DLD1 (cell line): ENCODE measurements at regions not wholly inside any gene's neighbourhood (a gene's known extent, or its start where the extent isn't known, plus 50 kb on each side); places are given as distances from the start of the nearest gene placed in this dataset.
"Not testable (repeated sequence)": the region's sequence is repeated elsewhere in the genome, so short reads cannot be mapped to it uniquely, and the experiment has no call there.

Experiments
- in situ Hi-C: cut with HindIII; loops from 2 replicates; pipeline ENCODE4 v1.10.0; 2017; ENCODE audit warnings: low sequenced_read_pairs

DNA sequence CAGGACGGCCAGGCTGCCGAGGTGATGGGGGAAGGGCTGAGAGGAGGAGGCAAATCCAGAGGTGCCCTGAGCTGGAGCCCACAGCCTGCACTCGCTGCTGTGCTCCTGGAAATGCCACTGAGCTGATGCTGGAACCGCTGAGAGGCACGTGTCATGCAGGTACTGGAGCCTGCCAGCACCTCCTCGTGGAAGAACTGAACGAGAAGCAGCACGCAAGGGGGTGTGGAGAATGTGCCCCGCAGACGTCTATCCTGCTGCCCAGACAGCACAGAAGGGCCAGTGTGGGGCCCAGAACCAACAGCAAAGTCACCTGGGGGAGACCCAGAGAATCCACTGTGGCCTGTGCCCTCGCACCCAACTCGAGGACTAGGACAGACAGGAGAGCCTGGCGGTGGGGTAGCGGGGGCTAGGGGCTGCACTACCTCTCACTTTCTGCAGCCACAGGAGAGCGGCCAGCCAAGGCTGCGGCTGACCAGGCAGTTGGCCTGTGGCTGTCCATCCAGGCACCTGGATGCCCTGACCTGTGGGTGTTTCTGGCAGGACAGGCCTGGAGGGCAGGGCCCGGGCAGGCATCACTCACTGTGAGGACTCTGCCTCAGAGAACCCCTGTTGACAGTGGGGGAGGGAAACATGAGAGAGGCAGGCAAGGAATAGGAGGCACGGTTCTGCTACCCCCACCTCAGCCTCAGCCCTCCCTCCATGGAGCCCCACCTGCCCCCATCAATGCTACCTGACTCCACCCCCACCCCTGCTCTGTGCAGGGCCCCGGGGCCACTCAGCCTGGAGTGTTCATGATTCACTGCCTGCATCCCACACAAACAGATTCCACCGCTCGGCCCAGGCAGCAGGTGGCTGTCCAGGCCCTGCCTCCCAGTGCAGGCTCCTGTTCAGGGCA is 213.1 kb downstream of the TBC1D2B start:
- in situ Hi-C loops, result no loop called here

DNA sequence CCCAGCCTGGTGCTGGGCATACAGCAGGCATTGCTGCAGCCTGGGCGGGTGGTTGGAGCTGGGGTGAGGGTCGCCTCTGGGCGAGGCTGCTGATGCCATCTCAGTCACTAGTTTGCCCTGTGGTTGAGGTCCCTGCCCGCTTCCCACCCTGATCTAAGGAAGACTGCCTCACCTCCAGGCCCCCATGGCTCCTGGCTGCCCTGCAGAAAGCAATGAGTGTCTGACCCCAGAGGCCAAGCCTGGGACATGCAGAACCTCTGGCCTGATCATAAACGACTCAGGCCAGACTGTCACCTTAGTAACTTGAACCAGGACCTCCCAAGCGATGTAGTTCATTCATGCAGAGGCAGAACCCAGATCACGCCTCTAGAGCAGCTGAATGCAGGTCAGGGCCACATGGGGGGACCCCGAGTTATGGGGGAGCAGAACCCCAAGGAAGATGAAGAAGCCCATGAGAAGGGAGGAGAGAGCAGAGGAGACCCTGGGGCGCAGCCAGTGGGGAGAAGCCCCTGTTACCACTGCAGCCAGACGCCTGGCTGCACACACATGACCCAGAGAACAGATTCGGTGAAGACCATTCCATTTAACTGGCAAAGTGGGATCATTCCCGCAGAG is 213.9 kb downstream of the TBC1D2B start:
- in situ Hi-C loops, result no loop called here

DNA sequence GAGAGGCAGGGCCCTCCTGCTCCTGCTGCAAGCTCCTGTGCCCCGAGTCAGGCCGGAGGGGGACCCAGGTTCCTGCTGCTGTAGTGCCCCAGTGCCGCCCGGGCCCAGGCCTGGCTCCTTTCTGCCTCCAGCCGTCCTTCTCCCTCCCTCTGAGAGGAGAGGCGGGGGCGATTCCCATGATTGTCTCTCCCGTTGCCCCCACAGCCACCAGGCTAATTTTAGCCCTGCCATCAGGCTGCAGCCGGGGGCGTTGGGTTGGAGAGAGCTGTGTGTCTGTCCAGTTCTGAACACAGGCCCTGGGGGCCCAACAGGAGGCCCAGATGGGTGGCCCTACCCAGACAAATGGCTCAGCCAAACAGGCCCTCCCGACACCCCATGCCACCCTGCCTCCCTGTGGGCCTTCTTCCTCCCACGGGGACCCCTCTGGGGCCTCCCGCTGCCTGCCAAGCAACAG is 214.8 kb downstream of the TBC1D2B start:
- in situ Hi-C loops, result no loop called here

DNA sequence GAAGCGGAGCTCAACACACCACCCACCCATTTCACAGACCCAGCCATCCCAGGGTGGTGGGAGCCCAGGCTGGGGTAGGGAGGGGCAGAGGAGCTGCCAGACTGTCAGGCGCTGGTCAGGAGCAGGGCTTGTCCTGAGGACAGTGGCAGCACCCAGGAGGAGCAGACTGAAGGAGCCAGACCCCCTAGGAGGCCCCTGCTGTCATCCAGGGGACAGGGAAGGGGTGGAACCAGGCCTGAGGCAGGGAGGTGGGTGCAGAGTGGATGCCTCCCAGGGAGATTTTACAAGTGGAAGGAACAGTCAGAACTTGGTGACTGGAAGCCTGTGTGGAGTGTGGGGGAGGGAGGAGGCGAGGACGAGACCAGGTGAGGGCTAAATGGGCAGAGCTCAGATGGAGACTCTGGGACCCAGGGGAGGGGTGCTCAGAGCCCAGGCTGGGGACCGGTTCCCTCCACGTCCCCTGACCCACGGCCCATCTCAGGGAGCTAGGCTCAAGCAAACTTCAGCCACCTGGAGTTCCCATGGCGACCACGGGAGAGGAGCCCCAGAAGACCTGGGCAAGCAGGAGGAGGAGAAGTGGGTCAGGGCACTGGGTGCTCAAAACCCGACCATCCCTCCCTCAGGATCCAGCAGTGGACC is 215.4 kb downstream of the TBC1D2B start:
- in situ Hi-C loops, result not testable (repeated sequence)

DNA sequence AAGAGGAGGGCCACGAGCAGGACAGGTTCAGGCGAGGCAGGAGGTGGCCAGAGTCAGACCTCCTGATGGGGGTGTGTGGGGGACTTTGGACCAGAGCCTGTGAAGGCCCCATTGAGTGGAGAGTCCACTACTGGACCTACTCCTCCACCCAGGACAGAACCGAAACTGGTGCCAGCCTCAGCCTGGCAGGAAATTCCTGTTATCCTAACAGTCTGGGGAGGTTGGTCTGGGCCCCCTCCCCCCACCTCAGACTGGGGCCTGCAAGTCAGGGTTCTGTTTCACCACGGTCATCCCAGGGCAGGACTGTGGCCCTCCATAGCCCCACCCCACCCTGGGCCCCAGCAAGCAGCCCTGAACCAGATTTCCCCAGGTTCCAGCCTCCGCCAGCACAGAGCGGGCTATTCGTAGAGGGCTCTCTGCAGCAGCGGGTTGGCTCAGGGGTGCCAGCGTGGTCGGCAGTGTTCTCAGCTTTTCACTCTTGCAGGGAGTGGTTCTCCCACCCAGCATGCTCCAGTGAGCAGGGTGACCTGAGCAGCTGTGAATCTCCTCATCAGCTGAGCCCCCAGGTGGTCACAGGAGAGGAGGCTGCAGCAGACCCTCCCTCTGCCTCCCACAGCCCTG is 217.3 kb downstream of the TBC1D2B start:
- in situ Hi-C loops, result no loop called here

DNA sequence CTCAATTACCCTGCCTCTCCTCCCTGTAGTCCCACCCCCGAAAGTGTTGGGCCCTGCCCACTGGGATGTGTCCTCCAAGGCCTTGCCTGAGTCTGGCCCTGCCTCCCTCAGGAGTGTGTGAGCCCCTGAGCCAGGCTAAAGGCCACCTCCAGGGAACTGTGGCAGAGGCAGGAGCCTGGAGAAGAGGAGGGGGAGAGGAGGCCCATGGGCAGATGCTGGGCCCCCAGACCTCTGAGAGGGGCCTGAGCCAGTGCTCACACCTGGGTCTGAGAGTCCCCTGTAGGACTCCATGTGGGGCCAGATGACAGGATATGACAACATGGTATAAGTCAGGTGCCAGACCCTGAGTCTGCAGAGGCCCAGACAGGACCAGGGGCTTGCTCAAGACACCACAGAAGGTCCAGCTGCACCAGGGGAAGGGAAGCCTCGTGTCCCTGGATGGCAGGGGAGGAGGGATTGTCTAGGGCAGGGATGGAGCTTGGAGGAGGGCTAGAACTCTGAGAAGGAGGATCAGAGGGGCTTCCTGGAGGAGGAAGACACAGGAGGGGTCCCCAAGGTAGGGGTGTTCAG is 217.9 kb downstream of the TBC1D2B start:
- in situ Hi-C loops, result no loop called here

DNA sequence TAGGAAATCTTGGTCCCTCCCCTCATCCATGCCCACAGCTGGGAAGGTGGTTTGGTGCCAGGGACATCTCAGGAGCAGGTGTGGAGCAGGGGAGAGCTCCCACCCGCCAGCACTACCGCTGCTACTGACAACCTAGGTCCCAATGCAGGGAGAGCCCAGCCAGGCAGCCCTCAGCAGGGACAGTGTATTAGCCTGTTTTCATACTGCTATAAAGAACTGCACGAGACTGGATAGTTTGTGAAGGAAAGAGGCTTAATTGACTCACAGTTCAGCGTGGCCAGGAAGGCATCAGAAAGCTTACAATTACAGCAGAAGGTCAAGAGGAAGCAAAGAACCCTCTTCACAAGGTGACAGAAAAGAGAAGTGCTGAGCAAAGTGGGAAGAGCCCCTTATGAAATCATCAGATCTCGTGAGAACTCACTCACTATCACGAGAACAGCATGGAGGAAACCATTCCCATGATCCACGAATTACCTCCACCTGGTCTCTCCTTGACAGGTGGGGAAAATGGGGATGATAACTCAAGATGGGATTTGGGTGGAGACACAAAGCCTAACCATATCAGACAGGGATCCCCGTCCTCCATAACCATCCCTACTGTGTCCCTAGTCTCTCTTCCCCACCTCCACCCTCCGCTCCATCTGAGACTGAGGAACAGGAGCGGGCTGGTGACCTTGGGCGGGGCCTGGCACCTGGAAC is 218.6 kb downstream of the TBC1D2B start:
- in situ Hi-C loops, result no loop called here

DNA sequence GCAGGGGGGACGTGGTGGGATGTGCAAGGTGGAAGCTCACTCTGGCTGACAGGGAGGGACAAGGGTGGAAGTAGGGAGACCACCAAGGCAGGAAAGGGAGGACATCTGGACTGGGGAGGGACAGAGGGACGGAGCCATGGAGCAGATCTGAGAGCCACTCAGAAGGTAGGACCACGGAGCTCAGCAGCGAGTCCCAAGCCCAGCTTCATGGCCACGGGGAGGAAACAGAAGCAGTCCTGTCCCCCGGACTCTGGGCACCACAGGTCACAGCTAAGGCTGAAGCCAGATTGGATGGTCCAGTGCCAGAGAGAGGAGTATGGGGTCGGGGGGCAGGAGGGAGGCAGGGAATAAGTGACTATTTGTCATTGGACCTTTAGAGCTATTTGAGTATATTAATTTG is 220.1 kb downstream of the TBC1D2B start:
- in situ Hi-C loops, result no loop called here

DNA sequence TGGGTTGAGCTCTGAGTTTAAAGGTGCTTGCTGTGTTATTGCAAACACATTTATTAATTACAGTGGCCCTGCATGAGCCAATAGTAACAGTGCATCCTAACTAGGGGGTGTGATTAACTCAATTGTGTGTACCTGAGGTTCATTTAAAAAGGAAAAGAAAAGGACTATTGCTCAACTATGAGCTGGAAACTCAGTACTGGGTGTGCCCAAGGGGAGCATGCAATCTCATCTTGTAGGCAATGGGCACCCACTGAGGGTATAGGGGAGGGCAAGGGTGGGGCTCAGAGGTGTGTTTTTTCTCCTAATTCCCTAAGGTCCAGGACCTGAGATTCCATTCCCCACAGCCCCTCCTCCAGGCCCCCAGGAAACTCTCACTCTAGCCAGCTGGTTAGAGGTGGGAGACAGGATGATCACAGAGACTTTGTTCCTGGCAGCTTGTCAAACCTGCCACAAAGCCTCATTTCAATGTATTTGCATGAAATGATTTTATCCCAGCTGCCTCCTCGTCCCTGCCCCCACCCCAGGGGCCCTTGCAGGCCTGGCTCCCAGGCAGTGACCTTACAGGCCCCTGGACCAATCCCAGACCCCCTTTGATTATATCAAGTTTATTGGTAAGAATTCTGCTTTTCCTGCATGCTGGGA is 220.7 kb downstream of the TBC1D2B start:
- in situ Hi-C loops, result no loop called here

DNA sequence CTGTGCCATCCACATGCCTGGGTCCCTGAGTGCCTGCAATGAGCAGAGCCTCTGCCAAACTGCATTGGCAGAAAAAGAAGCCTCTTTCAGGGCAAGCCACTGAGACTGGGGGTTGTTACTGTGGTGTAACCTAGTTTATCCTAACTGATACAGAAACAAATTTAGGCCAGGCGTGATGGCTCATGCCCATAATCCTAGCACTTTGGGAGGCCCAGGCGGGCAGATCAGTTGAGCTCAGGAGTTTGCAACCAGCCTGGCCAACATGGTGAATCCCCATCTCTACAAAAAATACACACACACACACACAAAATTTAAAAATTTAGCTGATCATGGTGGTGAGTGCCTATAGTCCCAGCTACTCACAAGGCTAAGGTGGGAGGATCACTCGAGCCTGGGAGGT is 221.6 kb downstream of the TBC1D2B start:
- in situ Hi-C loops, result no loop called here

DNA sequence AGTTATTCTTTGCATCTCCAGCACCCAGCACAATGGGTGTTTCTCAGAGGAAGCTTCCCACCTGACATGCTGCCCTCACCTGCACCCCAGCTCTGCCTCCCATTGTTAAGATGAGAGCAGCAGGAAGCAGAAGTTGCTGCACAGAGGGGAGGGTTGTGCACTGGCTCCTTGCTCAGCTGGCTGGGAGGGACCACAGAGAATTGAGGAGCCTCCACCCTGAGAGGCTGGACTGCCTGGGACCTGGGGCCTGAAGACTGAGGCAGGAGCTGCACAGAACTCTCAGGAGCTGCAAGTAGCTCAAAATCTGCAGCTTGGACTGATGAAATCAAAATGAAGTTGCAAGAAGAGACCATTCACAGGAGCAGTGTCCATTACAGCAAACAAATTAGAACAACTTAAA is 222.3 kb upstream of the LINGO1 start:
- in situ Hi-C loops, result no loop called here

DNA sequence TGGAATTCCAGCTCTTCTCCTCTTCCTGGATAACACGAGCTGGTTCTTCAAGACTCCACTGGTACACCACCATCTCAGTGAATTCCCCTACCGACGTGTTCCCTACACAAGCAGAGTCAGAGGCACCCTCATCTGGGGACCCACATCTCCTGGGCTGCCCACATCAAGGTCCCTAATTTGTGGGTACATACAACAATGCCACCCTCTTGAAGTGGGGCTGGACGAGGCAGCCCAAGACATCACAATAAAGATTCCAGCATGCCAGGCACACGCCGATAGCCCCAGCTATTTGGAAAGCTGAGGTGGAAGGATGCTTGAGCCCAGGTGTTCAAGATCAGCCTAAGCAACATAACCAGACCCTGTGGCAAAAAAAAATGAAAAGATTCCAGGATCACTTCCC is 221.2 kb upstream of the LINGO1 start:
- in situ Hi-C loops, result no loop called here

DNA sequence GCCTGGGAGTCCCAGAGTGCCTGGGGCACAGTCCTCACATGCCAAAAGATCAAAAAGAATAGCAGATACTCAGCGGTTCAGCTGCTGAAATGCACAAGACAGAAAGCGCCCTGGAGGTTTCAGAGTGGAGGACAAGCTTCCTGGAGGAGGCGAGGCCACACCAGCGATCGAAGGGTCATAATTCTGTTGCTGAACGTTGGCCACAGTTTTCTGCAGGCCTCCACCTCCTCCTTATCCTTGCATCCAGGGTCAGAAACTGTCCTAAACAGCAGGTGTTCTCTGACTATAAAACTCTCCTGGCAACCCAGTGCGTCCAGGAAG is 220.3 kb upstream of the LINGO1 start:
- in situ Hi-C loops, result no loop called here

DNA sequence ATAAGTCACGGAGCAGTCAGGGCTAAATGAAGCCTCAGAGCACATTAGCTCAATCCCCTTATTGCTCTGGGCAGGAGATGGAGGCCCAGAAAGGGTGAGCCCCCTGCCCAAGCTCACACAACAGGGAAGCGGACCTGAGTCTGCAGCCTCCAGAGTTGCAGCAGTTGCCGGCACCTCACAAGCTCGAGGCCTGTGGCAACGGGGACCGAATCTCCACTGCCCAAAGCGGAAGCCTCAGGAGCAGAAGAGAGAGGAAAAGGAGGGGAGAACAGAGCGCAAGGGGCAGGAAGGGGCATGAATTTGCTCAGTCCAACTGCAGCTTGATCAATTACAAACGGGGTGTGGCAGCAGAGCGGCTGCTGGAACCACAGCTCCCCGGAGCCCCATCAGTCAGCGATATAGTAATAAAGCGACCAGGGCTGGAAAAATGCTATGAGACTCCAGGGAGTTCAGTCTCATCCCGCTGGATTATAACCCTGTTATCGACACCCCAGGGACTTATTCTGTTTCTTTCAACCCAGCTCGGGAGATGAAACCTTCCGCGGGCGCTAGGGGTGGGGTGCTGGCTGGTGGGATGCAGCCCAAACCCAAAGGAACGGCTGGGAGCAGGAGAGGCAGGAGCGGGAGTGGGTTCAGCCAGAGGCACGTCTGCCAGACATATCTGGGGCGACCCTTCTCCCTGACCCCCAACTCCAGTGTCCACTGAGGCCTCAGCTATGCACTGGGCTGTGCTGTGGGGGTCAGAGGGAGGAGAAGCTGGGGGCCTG is 219.7 kb upstream of the LINGO1 start:
- in situ Hi-C loops, result no loop called here

DNA sequence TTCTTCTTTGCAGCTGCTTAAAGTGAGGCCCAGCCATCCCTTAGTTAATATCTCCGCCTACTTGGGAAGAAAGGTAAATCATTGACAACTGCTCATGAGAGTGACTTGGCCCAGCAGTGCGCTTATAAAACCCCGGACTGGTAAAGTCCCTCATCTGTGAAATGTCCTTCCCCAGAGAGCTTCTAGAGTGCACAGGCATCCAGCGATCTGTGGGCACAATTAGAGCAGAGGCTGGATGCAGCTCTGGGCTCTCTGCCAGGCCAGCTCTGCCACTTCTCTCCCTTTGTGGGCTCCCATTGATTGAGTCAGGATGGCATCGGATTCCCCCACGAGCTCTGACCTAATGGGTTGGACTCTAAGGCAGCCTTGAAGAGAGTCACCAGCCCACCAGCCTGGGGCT is 219.0 kb upstream of the LINGO1 start:
- in situ Hi-C loops, result no loop called here

DNA sequence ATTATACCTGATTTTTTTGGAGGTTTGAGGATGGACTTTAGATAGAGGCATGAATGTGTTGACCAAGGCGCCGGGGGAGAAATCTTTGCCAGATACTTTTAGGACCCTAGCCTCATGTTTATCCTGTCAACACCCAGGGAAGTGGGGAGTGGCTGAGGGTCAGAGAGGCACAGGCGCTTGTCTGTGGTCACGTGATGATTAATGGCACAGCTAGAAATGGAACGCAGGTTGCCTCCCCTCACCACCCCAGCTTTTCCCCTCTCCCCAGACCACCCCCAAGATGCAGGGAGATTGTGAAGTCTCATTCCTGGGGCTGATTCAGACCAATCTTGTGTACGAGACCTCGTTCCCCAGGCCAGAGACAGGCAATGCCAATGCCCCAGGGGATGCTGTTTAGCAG is 218.4 kb upstream of the LINGO1 start:
- in situ Hi-C loops, result no loop called here

DNA sequence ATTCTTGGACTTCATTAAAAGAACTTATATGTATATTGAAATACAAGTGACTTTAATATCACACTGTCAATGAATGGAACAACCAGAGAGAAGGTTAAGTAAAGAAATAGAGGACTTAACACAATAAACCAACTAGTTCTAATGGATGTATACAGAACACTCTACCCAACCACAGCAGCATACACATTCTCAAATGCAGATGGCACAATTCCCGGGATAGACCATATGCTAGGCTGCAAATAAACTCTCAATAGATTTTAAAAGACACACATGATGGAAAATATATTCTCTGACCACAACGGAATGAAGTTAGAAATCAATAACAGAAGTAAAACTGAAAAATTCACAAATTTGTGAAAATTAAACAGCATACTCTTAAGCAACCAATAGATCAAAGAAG is 214.3 kb upstream of the LINGO1 start:
- in situ Hi-C loops, result no loop called here

DNA sequence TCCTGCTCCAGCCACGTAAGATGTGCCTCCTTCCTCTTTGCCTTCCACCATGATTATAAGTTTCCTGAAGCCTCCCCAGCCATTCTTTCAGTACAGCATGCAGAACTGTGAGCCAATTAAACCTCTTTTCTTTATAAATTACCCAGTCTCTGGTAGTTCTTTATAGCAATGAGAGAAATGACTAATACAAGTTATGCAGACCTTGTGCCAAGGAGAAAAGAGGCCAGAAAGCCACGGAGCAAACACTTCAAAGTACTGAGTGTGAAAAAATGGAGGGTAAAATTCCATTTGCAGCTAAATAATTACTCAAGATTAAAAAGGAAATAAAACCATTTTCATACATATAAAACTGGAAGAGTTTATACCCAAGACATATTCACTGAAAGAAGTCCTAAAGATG is 213.6 kb upstream of the LINGO1 start:
- in situ Hi-C loops, result no loop called here

DNA sequence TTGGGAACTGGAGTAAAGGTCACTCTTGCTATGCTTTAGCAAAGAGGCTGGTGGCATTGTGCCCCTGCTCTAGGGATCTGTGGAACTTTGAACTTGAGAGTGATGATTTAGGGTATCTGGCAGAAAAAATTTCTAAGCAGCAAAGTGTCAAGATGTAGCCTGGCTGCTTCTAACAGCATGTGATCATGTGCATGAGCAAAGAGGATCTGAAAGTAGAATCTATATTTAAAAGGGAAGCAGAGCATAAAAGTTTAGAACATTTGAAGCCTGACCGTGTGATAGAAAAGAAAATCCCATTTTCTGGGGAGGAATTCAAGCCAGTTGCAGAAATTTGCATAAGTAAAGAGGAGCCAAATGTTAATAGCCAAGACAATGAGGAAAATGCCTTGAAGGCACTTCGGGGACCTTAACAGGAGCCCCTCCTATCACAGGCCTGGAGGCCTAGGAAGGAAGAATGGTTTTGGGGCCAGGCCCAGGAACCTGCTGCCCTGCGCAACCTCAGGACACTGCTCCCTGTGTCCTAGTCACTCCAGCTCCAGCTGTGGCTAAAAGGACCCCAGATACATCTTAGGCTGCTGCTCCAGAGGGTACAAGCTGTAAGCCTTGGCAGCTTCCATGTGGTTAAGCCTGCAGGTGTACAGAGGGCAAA is 212.2 kb upstream of the LINGO1 start:
- in situ Hi-C loops, result no loop called here
